Gastroesophageal sphincter (tissue), 4 donors: ENCODE measurements at regions not wholly inside any gene's neighbourhood (a gene's known extent, or its start where the extent isn't known, plus 50 kb on each side); places are given as distances from the start of the nearest gene placed in this dataset.

Experiments
- ATAC-seq: fragments of 150-250 bp; one replicate; pipeline ENCODE4 v1.9.1; 2016; ENCODE audit warnings: mild to moderate bottlenecking, moderate library complexity
- H3K27ac ChIP-seq, 4 donors: fragments of 200-600 bp; sonication (generic) in 3 of 4; 1 replicate in 3 of 4; 2 replicates in 1 of 4; pipeline ENCODE4 v1.5.1; 2016 to 2019
- H3K27me3 ChIP-seq: fragments of 200-600 bp; sonication (generic); one replicate; pipeline ENCODE4 v1.5.1; 2019
- H3K36me3 ChIP-seq, 2 donors: fragments of 200-600 bp; sonication (generic); one replicate each; pipeline ENCODE4 v1.5.1; 2019; ENCODE audit warnings: control low read depth in 1 of 2
- H3K4me1 ChIP-seq, 3 donors: fragments of 200-600 bp; sonication (generic); 1 replicate in 2 of 3; 2 replicates in 1 of 3; pipeline ENCODE4 v1.5.1; 2016 to 2019; ENCODE audit warnings: control low read depth in 2 of 3
- H3K4me3 ChIP-seq, 2 donors: fragments of 200-600 bp; sonication (generic); one replicate each; pipeline ENCODE4 v1.5.1; 2019; ENCODE audit warnings: mild to moderate bottlenecking in 1 of 2, moderate library complexity in 1 of 2
- H3K9me3 ChIP-seq, 3 donors: fragments of 200-600 bp; sonication (generic); one replicate each; pipeline ENCODE4 v1.5.1; 2017 to 2019; ENCODE audit warnings: control low read depth in 2 of 3
- CTCF ChIP-seq, 4 experiments: fragments of 200-600 bp in 2 of 4; fragments of 450-650 bp in 2 of 4; sonication (generic) in 1 of 4; IDR thresholded peaks; one replicate each; pipeline ENCODE4 v1.5.1; 2017 to 2019; ENCODE audit warnings: antibody characterized with exemption in 4 of 4, mild to moderate bottlenecking in 2 of 4, moderate library complexity in 2 of 4
- EP300 ChIP-seq: sonication (generic); formaldehyde crosslinking; IDR thresholded peaks from one replicate; pipeline ENCODE4 v1.6.1; 2017; ENCODE audit warnings: antibody characterized with exemption, mild to moderate bottlenecking
- POLR2A ChIP-seq, 2 donors: fragments of 450-650 bp; IDR thresholded peaks; one replicate each; pipeline ENCODE4 v1.6.1; 2017; ENCODE audit warnings: antibody characterized with exemption in 2 of 2, mild to moderate bottlenecking in 2 of 2, moderate library complexity in 1 of 2
- POLR2AphosphoS5 ChIP-seq: sonication (generic); formaldehyde crosslinking; IDR thresholded peaks from one replicate; pipeline ENCODE4 v1.6.1; 2017; ENCODE audit warnings: antibody characterized with exemption
- WGBS, 2 donors: methylation state at CpG; one replicate each; pipeline ENCODE4 v1.1.5; 2018; ENCODE audit warnings: low coverage in 1 of 2; 5-methylcytosine and 5-hydroxymethylcytosine counted together

- Histone ChIP-seq H3K27me3 (no peaks in the 10 kb centered on the region), H3K27ac (peak overlapping the region; percentile 85 to 98 (median 95)), H3K36me3 (no peaks in the 10 kb centered on the region), H3K9me3 (no peaks in the 10 kb centered on the region), H3K4me3 (peak overlapping the region; percentile 30 to 51), H3K4me1 (peaks cover 6 to 71% (median 31%) of the 10 kb centered on the region in 3 donors)
- WGBS, 2 donors: 24 to 52% methylated on average over 2 to 9 of the region's 14 CpGs
- ATAC-seq: no peak
- TF ChIP-seq POLR2AphosphoS5 (peak; percentile 12), EP300 (no peak), CTCF (IDR thresholded peaks at IDR 0.05) (peak in 1 of 4 experiments; percentile 10)
Measured at GRCh38 chr3:188946351-188947240, 225.2 kb upstream of the TPRG1 start.

- Histone ChIP-seq H3K4me3 (peak overlapping the region; percentile 30 to 51), H3K4me1 (peaks cover 6 to 77% (median 31%) of the 10 kb centered on the region in 3 donors), H3K27ac (peak overlapping the region; percentile 89 to 98 (median 95)), H3K9me3 (no peaks in the 10 kb centered on the region), H3K27me3 (no peaks in the 10 kb centered on the region), H3K36me3 (no peaks in the 10 kb centered on the region)
- WGBS, 2 donors: 0 to 6% methylated on average over 4 to 21 of the region's 48 CpGs
- ATAC-seq: peak; percentile 87
- TF ChIP-seq POLR2A (IDR thresholded peaks at IDR 0.05) (peak; percentile 41 to 57), EP300 (peak; percentile 99), CTCF (IDR thresholded peaks at IDR 0.05) (peak; percentile 23 to 69 (median 54)), POLR2AphosphoS5 (peak; percentile 100)
Measured at GRCh38 chr3:188947401-188948280, 224.1 kb upstream of the TPRG1 start.

GRCh38 chr3:188948281-188948996 lies 223.3 kb upstream of the TPRG1 start:
- TF ChIP-seq POLR2A (IDR thresholded peaks at IDR 0.05) (peak; percentile 22 to 37), POLR2AphosphoS5 (peak; percentile 45), CTCF (IDR thresholded peaks at IDR 0.05) (no peak), EP300 (no peak)
- Histone ChIP-seq H3K36me3 (no peaks in the 10 kb centered on the region), H3K27ac (peak overlapping the region; percentile 89 to 98 (median 95)), H3K27me3 (no peaks in the 10 kb centered on the region), H3K4me3 (peak overlapping the region in 1 of 2 donors; percentile 51), H3K9me3 (no peaks in the 10 kb centered on the region), H3K4me1 (peaks cover 6 to 75% (median 31%) of the 10 kb centered on the region in 3 donors)
- WGBS, 2 donors: 13 to 30% methylated on average over 4 to 5 of the region's 10 CpGs
- no peak for ATAC-seq

- Histone ChIP-seq H3K4me1 (peaks cover 6 to 70% (median 31%) of the 10 kb centered on the region in 3 donors), H3K4me3 (peak overlapping the region in 1 of 2 donors; percentile 51), H3K9me3 (no peaks in the 10 kb centered on the region), H3K36me3 (no peaks in the 10 kb centered on the region), H3K27ac (peak overlapping the region; percentile 89 to 98 (median 95)), H3K27me3 (no peaks in the 10 kb centered on the region)
- TF ChIP-seq EP300 (no peak), POLR2A (IDR thresholded peaks at IDR 0.05) (no peak), POLR2AphosphoS5 (no peak), CTCF (IDR thresholded peaks at IDR 0.05) (no peak)
- WGBS, 2 donors: 24 to 45% methylated on average over 2 to 4 of the region's 4 CpGs
- ATAC-seq: no peak
Measured at GRCh38 chr3:188948997-188949389, 222.8 kb upstream of the TPRG1 start.
